Retina (tissue), 1 donor: ENCODE measurements at regions not wholly inside any gene's neighbourhood (a gene's known extent, or its start where the extent isn't known, plus 50 kb on each side); places are given as distances from the start of the nearest gene placed in this dataset.

Source experiments
- DNase-seq: peaks from one replicate; pipeline ENCODE4 v3.0.0-alpha.2; 2016

DNA sequence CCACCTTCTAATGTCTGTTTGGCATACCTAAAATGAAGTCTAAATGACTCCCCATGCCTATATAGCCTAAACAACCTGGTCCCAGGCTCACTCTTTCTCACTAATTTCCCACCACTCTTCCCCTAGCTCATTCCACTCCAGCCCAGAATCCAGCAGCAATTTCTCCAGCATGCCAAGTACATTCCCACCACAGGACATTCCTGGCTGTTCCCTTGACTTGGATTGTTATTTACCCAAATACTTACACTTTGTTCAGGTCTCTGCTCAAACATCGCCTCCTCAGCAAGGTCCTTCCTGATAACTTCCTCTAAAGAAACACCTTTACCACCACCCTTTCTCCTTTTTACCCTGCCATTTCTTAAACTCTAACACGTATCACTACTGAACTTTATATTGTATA is 743.4 kb downstream of the RPS29 start:
- DNase-seq, result no peak

DNA sequence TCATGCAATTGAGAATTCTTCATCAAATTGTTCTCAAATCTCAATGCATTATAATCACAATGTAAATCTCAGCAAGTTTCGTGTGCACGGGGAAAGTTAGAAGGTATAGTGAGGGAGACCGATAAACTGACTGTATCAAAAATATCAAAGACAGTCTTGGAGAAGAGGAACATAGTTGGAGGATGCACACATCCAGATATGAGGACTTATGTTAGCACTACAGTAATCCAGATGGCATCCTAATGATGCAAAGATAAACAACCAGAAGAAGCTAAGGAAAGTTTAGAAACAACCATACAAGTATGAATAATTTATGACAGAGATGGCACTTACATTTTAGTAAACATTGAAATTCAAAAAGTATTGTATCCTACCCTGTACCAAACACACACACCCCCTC is 760.1 kb downstream of the RPS29 start:
- no peak for DNase-seq

DNA sequence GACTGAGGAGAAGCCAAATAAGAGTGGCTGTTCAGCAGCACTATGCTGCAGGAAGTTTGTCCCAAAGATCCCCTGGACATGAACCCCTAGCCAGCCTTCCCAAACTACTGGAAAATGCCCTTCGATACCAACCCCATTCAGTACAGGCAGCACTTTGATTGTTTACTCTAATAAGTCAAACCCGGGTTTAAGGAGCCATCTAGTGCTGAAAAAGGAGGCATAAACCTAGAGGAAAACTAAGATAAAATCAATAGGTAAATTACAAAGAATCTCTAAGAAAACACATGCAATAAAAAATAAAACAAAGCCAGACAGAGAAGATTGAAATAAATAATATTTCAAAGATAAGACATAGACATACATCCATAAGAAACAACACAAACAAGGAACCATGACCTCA is 771.6 kb downstream of the RPS29 start:
- DNase-seq, result no peak

DNA sequence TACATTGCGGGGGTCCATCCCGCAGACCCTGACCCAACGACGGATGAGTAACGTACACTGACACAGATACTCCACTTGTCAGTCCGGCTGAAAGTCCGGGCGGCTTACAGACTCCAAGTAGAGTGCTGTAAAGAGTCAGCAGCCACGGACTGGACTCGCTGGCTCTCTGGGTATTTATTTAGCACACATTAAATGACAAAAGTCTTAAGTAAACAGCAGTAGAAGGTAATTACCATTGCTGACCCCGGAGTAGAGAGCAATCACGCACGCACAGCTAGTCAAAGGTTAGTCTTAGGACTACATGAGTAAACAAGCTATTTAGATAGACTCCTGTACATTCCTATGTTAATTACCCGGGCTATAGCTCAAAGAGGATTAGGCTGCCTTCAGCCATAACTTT is 780.9 kb downstream of the RPS29 start:
- DNase-seq, result no peak

DNA sequence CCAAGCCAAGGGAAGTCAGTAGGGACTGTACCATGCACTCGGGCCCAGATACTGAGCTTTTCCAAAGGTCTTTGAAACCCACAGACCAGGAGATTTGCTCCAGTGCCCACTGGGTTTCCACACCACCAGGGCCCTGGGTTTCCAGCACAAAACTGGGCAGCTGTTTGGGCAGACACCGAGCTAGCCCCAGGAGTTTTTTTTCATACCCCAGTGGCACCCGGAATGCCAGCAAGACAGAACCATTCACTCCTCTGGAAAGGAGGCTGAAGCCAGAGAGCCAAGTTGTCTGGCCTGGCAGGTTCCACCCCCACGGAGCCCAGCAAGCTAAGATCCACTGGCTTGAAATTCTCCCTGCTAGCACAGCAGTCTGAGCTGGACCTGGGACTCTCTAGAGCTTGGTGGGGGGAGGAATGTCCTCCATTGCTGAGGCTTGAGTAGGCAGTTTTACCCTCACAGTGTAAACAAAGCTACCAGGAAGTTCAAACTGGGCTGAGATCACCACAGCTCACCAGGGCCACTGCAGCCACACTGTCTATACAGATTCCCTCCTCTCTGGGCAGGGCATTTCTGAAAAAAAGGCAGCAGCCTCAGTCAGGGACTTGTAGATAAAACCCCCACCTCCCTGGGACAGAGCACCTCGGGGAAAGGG is 793.7 kb downstream of the RPS29 start:
- DNase-seq, result no peak

DNA sequence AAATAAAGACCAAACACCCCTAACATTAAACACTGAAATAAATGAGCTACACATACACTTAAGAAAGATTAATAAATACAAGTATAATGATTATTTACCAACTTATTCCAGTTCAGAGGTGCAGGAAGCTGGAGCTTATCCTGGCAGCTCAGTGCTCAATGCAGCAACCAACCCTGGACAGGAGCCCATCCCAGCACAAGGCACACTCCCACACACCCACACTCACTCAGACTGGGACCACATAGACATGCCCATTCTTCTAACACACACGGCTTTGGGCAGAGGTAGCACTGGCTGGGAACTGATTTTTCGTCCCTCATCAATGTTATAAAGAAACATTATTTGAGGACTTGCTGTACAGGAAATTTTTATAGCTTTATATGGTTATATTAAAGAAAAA is 797.4 kb downstream of the RPS29 start:
- no peak for DNase-seq

DNA sequence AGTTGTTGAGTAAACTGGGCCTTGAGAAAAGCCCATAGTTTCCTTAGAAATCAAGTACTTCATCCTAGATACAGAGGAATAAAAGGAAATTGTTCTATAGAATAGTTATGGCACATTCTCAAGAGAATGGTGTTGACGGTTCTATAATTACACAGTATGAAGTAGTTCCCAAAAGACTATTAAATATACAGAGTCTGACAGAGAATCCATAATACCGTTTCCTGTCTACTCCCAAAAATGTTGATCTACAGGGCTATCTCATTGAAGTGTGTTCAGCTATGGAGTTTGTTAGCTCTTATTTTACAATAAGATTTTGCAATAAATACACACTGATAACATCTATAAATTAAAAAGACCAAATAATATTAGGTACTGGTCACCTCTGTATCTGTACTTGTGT is 799.7 kb downstream of the RPS29 start:
- no peak for DNase-seq

DNA sequence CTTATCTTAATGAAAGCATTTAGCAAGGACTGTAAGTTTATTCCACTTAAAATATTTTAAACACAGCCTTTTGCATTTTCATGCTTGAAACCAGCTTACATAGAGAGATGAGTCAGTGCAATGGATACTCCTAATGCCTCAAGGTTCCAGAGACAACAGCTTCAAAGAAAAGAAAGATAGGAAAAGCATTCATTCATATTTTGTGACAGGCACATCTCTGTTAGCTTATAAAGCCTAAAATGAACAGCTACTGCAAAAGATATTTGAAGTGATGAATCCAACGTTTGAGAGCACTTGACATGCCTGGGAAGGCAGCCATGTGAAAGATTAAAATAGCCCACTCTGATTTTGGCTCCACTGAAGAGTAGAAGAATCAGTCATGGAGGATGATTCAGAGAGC is 814.5 kb downstream of the RPS29 start:
- DNase-seq, result no peak

DNA sequence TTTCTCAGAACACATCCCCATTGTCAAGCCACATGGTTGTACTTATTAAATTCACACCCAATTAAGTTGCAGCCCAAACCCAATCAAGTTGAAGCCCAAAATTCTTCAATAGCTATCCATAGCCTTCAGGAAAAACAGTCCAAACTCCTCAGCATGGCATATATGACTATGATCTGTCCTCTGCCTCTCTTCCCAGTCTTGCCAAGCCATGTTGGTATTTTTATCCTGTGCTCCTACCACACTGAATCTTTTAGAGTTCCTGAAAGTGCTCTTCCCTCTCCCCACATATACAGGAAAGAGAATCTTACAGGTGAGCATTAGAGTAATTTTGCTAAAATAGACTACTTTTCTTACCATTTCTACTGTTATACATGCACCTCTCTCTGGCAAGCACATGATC is 834.9 kb downstream of the RPS29 start:
- no peak for DNase-seq

DNA sequence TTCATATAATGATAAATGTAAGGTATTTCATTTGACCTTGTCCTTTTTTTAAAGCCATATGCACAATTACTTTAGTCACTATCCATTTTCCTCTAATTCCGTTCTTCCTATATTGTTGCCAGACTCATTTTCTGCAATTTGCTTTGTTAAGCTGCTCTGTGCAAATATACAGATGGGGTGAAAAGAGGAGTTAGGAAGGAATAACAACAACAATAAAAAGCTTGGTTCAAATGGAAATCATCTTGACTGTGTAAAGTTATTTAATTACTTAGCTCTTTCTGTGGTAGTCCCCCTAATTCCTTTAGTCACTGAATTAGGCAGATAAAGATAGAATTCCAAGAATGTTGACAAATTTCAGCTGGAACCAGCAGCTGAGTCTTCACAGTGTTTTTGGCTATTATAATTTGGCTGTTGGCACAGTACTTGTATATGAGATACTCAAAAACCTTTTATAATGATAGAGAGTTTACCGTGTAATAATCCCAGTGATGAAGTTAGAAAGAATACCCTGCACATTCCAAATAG is 838.0 kb downstream of the RPS29 start:
- no peak for DNase-seq

DNA sequence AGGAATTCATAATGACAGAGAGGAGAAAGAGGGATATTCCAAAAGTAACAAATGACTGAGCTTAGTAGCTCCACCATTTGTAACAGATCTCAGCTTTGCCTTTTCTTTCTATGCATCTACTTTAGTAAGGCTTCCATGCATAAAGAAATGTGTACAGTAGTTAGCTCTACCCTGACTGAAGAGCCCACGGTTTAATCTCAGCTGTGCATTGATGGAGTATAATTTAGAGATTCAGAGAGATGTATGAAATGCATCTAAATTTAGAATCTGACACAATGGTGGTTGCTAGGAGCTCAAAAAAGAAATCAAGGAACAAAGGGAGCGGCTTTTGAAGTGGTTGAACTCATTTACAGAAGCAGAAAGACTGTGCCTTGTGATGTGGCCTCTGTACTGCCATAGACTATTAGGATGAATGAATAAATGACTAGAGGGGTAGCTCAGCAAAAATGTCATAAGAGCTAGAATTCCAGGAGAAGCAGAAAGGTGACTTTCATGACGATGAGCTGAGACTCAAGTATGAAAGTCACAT is 838.6 kb downstream of the RPS29 start:
- DNase-seq, result peak; percentile 6

DNA sequence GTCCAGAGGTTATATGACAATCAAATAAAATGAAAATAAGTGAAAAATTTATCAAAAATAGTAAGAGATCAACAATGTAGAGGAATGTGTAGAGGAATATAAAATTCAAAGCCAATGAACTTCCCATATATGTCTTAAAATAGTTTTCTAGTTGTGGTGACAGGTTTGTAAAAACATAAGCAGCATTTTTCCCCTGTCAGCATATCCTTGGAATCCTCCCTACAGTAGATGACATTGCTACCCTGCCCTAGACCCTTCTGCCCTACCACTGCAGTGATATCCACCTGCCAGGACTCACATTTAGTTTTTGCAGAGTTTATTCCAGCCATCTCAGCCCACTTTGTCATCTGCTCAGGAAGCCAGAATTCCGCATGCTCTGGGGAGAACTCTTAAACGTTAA is 842.0 kb downstream of the RPS29 start:
- no peak for DNase-seq

DNA sequence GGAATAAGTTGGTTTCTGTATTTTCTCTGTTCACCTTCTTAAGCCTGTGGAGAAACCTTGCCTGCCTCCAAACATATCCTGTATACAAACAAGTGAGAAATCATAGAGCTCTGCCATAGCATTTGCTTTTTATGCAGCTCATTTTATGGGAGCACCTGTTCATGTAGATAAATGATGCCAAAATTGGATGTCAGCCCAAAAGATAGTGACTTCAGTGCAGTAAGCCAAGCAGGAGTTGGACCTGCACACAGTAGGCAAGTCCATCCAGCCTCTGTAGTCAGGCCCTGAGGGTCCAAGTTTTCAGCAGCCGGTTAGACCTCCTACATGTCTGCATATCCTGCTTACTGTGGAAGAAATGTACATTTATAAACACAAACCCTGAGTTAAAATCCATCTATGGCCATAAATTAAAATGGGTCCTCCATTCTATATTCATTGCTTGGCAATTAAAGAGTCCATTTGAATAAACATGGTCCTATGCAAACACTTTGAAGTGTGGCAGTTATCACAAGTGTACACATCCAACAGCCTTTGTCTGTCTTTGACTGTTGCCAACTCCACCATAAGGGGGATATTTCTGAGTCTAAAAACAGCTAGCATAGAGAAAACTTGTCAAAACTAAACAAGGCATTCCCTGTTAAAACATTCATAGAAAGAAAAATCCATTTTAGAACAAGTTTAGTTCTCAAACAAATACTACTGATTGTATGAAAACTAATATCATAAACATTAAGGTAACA is 847.8 kb downstream of the RPS29 start:
- no peak for DNase-seq

DNA sequence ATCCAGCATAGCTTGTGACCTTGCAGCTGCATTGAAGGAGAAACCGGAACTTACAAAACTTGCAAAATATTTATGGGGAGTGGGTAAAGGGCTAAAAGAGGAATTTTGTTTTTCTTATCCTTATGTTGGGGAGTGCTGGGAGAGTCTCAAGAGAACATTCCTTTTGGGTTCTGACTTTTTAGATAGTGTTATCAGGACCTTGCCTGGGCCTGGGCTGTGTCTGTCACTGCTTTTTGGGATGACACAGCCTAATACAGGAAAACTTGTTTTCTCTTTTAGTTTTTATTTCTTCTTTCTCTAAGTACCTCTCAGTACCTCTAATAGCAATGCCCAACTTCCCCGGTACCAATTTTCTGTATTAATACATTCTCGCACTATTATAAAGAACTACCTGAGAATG is 850.6 kb downstream of the RPS29 start:
- no peak for DNase-seq

DNA sequence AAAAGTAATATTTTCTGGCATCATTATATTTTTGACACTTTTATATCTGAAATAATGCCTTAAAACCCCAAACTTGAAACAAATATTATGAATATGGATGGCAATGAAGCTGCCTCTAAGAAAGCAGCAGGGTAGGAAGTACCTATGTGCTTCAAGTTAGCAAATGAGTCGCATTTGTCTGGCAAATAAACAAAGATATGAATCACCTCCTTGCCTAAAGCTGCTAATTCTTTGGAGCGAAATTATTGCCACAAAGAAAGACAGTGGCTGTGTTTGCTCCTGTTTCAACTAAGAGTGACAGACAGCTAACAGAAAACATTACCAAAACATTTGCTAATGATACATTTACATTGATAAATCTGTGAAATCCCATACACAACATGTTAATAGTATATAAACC is 854.9 kb downstream of the RPS29 start:
- DNase-seq, result no peak

DNA sequence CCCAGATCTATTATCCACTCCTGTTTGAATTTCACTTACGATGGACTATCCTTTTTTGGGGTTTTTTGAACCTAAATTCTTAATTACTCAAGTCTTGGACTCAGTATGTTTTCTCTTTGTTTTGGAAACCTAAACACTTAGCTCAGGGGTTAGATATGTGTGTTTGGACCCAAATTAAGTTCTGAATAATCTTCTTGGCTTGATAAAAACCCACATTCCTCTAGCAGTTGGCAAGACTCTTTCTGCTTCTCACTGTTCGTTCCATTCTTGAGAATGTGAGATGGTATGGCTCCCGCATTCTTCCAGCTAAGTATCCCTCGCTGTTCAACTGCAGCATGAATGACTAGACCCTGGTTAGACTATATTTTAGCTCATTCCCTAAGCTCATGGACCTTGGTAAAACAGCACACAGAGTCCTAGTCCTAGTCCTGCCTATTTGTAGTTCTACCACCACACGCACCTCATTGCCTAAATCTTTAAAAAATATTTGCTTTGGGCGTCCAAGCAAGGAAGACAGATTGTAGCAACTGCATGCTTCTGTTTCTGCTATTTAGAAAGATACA is 860.0 kb downstream of the RPS29 start:
- DNase-seq, result no peak

DNA sequence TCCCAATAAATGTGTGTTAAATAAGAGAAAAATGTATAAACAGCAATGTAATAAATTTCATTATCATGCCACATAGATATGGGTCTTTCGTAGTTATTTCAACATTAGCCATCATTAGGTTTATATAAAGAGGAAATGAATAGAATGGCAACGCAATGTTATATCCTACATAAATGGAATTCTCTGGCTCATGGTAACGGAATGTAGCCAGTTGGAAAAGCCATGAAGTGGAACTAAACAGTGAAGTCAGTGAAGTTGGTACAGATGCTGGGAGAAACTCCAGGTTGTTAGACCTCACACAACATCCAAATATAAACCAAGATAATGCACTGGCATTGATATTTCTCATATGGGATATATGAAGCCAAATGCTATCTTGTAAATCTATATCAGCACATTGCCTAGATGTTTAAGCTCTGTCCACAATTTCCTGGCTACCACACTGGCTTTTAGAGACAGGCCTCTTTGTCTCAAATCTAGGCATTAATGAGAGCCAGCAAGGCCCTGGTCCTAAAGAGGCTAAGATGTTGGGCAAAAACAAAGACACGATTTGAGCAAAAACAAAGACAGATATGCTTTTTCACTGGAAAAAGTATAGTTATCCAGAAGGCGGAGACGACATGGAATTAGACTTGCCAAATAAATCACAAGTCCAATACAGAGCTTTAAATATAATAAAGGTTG is 861.0 kb downstream of the RPS29 start:
- no peak for DNase-seq

DNA sequence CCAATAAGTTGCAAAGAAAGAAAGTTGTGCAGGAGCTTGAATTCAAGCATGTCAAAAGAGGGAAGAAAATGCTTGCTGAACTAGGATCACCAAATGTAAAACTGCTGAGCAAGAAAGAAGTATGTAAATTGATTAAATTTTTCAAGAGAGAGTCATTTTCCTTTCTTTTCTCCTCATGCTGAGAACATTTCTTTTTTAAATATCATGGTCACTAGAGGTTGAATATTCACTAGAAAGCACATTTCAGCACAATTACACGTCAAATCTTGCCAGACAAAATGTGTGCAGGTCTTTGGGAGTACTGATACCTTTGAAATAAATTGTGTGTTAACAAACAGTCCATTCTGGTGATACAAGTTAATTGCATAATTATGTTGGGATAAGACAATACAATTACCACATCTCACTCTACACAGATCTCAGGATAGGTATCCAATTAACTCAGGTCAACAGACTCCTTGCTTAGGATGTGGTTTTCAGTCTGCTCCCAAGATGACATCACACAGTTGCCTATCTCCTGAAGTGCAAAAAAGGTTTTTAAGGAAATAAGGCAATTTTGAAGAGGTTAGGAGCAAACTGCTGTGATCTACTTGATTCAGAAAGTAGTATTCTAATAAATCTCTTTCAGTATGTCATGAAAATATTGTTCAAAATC is 862.2 kb downstream of the RPS29 start:
- no peak for DNase-seq

DNA sequence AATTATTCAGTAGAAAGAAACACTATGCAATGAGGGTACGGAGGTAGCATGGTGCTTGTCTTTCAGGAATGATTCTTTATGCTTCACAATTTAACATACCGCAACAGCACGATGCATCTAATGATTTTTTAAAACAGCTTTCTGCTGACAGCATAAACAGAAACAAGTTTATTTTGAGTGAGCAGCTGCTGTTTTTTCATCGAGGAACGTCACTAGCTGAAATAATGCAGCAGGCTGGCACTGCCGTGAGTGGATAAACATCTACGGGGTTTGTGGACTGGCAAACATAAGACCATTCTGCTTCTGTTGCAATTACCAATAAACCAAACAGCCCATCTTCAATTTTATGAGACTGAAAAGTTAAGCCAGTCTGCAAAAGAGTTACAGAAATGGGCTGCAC is 871.8 kb downstream of the RPS29 start:
- no peak for DNase-seq

DNA sequence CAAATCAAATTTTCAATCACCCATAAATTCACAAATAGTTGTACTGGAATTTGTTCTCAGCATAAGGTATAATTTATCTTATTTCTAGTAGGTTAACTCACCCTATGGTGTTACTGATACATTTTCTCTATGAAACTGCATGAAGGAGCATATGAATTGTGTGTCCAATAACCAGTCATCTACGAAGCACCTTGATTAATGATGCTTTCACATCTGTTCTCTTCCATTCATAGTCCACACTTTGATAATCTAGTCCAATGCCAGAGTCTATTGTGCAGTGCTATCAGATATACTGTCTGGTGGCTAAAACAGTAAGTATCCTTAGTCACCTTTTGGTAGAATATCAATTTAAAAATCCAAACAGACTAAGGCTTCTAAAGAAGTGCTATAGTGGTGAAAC is 876.0 kb downstream of the RPS29 start:
- DNase-seq, result no peak

DNA sequence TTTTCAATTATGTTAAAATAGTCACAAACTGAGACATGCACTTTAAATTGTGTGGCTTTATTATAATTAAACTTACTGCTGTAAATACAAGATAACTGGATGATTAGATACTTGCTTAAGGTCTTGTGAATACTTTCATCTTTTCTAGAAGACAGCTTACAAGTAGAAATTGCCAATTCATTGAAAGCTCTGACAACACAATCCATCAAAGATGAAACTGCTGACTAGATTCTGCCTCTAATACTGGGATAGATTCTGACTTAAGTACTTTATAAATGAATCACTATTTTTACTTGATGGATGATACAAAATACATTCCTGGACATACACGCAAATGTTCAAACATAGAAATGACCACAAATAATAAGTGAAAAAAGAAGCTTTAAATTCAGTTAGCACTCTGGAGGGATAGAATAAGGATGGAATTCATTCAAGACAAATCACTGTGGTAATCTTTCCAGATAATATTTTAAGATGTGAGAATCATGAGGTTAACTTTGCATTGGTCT is 876.8 kb downstream of the RPS29 start:
- DNase-seq, result no peak

DNA sequence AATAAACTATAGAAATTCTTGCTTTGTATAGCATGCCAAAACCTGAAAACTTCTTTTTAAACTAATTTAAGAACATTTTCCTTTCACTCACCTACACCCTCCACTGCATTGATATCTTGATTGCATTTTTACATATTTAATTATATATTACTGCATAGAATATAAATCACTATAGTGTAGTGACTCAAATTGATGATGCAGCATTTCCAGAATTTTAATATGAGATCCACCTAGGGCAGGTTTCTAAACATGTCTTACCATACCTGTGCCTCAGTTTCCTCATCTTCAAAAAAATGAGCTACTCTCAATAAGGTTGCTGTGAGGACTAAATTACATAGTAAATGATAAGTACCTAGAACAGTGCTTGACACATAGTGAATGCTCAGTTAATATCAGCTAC is 881.5 kb downstream of the RPS29 start:
- no peak for DNase-seq
